ENCODE measurements at regions not wholly inside any gene's neighbourhood (a gene's known extent, or its start where the extent isn't known, plus 50 kb on each side); places are given as distances from the start of the nearest gene placed in this dataset.
"Not testable (repeated sequence)": the region's sequence is repeated elsewhere in the genome, so short reads cannot be mapped to it uniquely, and the experiment has no call there.

- not testable (repeated sequence) for H3K9me3 Mint-ChIP-seq, H3K4me1 Mint-ChIP-seq, H3K27me3 Mint-ChIP-seq, H3K27ac Mint-ChIP-seq, H3K36me3 Mint-ChIP-seq, H3K4me3 Mint-ChIP-seq
Observed at GRCh38 chr6:82551311-82551710, 187.7 kb downstream of the TPBG start.

- Mint-ChIP-seq H3K4me3 (no peak overlapping the region), H3K9me3 (no peaks in the 10 kb centered on the region), H3K4me1 (no peaks in the 10 kb centered on the region), H3K36me3 (no peaks in the 10 kb centered on the region), H3K27ac (no peak overlapping the region), H3K27me3 (no peaks in the 10 kb centered on the region)
Observed at GRCh38 chr6:82551831-82552230, 188.2 kb downstream of the TPBG start.

- no peaks in the 10 kb centered on the region for H3K36me3 Mint-ChIP-seq
- H3K4me1 Mint-ChIP-seq = no peaks in the 10 kb centered on the region
- no peaks in the 10 kb centered on the region for H3K27me3 Mint-ChIP-seq
- H3K4me3 Mint-ChIP-seq = no peak overlapping the region
- no peak overlapping the region for H3K27ac Mint-ChIP-seq
- no peaks in the 10 kb centered on the region for H3K9me3 Mint-ChIP-seq
Observed at GRCh38 chr6:82553863-82554531, 190.4 kb downstream of the TPBG start.

GRCh38 chr6:82554666-82555065 is 191.0 kb downstream of the TPBG start:
- H3K27ac Mint-ChIP-seq = no peak overlapping the region
- H3K9me3 Mint-ChIP-seq = no peaks in the 10 kb centered on the region
- no peaks in the 10 kb centered on the region for H3K36me3 Mint-ChIP-seq
- H3K4me3 Mint-ChIP-seq = no peak overlapping the region
- H3K27me3 Mint-ChIP-seq = no peaks in the 10 kb centered on the region
- H3K4me1 Mint-ChIP-seq = no peaks in the 10 kb centered on the region

- Mint-ChIP-seq H3K4me1 (no peaks in the 10 kb centered on the region), H3K27me3 (no peaks in the 10 kb centered on the region), H3K36me3 (no peaks in the 10 kb centered on the region), H3K27ac (no peak overlapping the region), H3K4me3 (no peak overlapping the region), H3K9me3 (no peaks in the 10 kb centered on the region)
Observed at GRCh38 chr6:82555801-82556200, 192.2 kb downstream of the TPBG start.

GRCh38 chr6:82558531-82558930 is 194.9 kb downstream of the TPBG start:
- H3K4me3 Mint-ChIP-seq, H3K4me1 Mint-ChIP-seq, H3K27me3 Mint-ChIP-seq, H3K9me3 Mint-ChIP-seq, H3K27ac Mint-ChIP-seq, H3K36me3 Mint-ChIP-seq: not testable (repeated sequence)

GRCh38 chr6:82567621-82568020 is 204.0 kb downstream of the TPBG start:
- Mint-ChIP-seq H3K36me3 (no peaks in the 10 kb centered on the region), H3K27me3 (no peaks in the 10 kb centered on the region), H3K4me3 (no peak overlapping the region), H3K27ac (no peak overlapping the region), H3K9me3 (no peaks in the 10 kb centered on the region), H3K4me1 (no peaks in the 10 kb centered on the region)

GRCh38 chr6:82568290-82568993 is 204.8 kb downstream of the TPBG start:
- Mint-ChIP-seq H3K27ac (no peak overlapping the region), H3K9me3 (no peaks in the 10 kb centered on the region), H3K36me3 (no peaks in the 10 kb centered on the region), H3K4me3 (no peak overlapping the region), H3K4me1 (no peaks in the 10 kb centered on the region), H3K27me3 (no peaks in the 10 kb centered on the region)

GRCh38 chr6:82569022-82569421 is 205.4 kb downstream of the TPBG start:
- Mint-ChIP-seq H3K27me3 (no peaks in the 10 kb centered on the region), H3K27ac (no peak overlapping the region), H3K9me3 (no peaks in the 10 kb centered on the region), H3K4me3 (no peak overlapping the region), H3K4me1 (no peaks in the 10 kb centered on the region), H3K36me3 (no peaks in the 10 kb centered on the region)

GRCh38 chr6:82570083-82570482 is 206.5 kb downstream of the TPBG start:
- Mint-ChIP-seq H3K36me3 (no peaks in the 10 kb centered on the region), H3K27ac (no peak overlapping the region), H3K27me3 (no peaks in the 10 kb centered on the region), H3K4me3 (no peak overlapping the region), H3K4me1 (no peaks in the 10 kb centered on the region), H3K9me3 (no peaks in the 10 kb centered on the region)

- no peak overlapping the region for H3K27ac Mint-ChIP-seq
- H3K27me3 Mint-ChIP-seq = no peaks in the 10 kb centered on the region
- H3K9me3 Mint-ChIP-seq = peaks cover 11% of the 10 kb centered on the region
- H3K4me1 Mint-ChIP-seq = no peaks in the 10 kb centered on the region
- H3K4me3 Mint-ChIP-seq = no peak overlapping the region
- H3K36me3 Mint-ChIP-seq = no peaks in the 10 kb centered on the region
Observed at GRCh38 chr6:82571455-82571854, 207.8 kb downstream of the TPBG start.

- peaks cover 18% of the 10 kb centered on the region for H3K9me3 Mint-ChIP-seq
- no peaks in the 10 kb centered on the region for H3K27me3 Mint-ChIP-seq
- H3K4me3 Mint-ChIP-seq = no peak overlapping the region
- no peak overlapping the region for H3K27ac Mint-ChIP-seq
- no peaks in the 10 kb centered on the region for H3K4me1 Mint-ChIP-seq
- H3K36me3 Mint-ChIP-seq = no peaks in the 10 kb centered on the region
Observed at GRCh38 chr6:82573254-82573972, 209.8 kb downstream of the TPBG start.

- Mint-ChIP-seq H3K4me3 (no peak overlapping the region), H3K9me3 (peaks cover 27% of the 10 kb centered on the region), H3K27me3 (no peaks in the 10 kb centered on the region), H3K27ac (no peak overlapping the region), H3K36me3 (no peaks in the 10 kb centered on the region), H3K4me1 (no peaks in the 10 kb centered on the region)
Observed at GRCh38 chr6:82576284-82576683, 212.7 kb downstream of the TPBG start.

GRCh38 chr6:82584194-82584695 is 220.6 kb downstream of the TPBG start:
- no peak overlapping the region for H3K27ac Mint-ChIP-seq
- H3K9me3 Mint-ChIP-seq = peaks cover 4% of the 10 kb centered on the region
- no peaks in the 10 kb centered on the region for H3K36me3 Mint-ChIP-seq
- H3K27me3 Mint-ChIP-seq = peaks cover 9% of the 10 kb centered on the region
- no peak overlapping the region for H3K4me3 Mint-ChIP-seq
- H3K4me1 Mint-ChIP-seq = no peaks in the 10 kb centered on the region

- H3K27ac Mint-ChIP-seq = no peak overlapping the region
- no peak overlapping the region for H3K4me3 Mint-ChIP-seq
- no peaks in the 10 kb centered on the region for H3K36me3 Mint-ChIP-seq
Observed at GRCh38 chr6:82584856-82585255, 221.2 kb downstream of the TPBG start.

GRCh38 chr6:82588020-82588419 is 224.4 kb downstream of the TPBG start:
- H3K27me3 Mint-ChIP-seq = peaks cover 9% of the 10 kb centered on the region
- no peak overlapping the region for H3K27ac Mint-ChIP-seq
- no peaks in the 10 kb centered on the region for H3K36me3 Mint-ChIP-seq
- no peaks in the 10 kb centered on the region for H3K9me3 Mint-ChIP-seq
- H3K4me3 Mint-ChIP-seq = no peak overlapping the region
- no peaks in the 10 kb centered on the region for H3K4me1 Mint-ChIP-seq

More at GRCh38 chr6:82584856-82585255, 221.2 kb downstream of the TPBG start:
- H3K9me3 Mint-ChIP-seq = no peaks in the 10 kb centered on the region
- peaks cover 9% of the 10 kb centered on the region for H3K27me3 Mint-ChIP-seq
- H3K4me1 Mint-ChIP-seq = no peaks in the 10 kb centered on the region

Data from activated naive CD4-positive, alpha-beta T cell treated with anti-CD3 and anti-CD28 coated beads, Interleukin-2, amount 50 U/mL, for 24 hours (primary cell).